Kidney epithelial cell (primary cell): ENCODE measurements at regions not wholly inside any gene's neighbourhood (a gene's known extent, or its start where the extent isn't known, plus 50 kb on each side); places are given as distances from the start of the nearest gene placed in this dataset.

Experiments used
- DNase-seq: peaks from one replicate; pipeline ENCODE4 v3.0.0-alpha.2; 2010; ENCODE audit warnings: low read depth
- H3K27me3 ChIP-seq: 2 replicates; pipeline ENCODE4 v1.6.0; 2011; ENCODE audit warnings: low read length; ENCODE audit not compliant: control insufficient read depth, insufficient read depth
- H3K36me3 ChIP-seq: 2 replicates; pipeline ENCODE4 v1.5.1; 2011; ENCODE audit warnings: low read length; ENCODE audit not compliant: control insufficient read depth, insufficient read depth
- H3K4me3 ChIP-seq: 2 replicates; pipeline ENCODE4 v1.5.1; 2011; ENCODE audit warnings: low read depth, mild to moderate bottlenecking, control low read depth, low read length
- TF ChIP-seq, protein P1 (sequence below): IDR thresholded peaks from 2 replicates; pipeline ENCODE4 v1.5.1; 2011; ENCODE audit warnings: mild to moderate bottlenecking, moderate library complexity, low read length, control low read depth, inconsistent platforms; ENCODE audit not compliant: insufficient read depth, poor library complexity, severe bottlenecking

DNA sequence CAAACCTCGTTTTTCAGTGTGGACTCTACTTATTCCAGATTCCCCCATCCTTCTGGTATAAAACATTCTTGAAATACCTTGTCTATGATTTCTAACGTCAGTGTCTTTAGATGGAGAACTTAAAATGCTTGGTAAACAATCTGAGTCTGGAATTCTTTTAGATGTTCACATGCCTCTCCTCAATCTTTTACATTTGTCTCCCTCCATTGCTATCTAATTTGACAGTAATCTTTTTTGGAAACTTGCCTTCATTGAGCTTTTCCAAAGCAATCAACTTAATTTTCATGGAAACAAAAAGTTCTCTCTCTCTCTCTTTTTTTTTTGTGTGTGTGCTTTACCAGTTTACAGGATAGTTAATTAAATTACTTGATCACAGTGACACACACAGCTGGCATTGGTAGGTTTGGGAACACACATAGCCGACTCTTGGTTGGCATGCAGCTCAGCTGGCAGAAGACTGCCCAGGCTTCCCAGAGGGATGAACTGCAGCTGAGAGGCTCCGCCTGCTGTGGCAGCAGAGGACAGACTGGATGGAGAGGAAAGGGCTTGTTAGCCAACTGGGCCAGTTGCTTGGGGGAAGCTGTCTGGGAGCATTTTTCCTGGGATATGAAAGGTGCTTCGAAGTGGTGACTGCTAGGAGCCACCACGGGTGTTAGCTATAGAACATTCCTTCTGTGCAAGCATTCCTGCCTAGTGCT lies 271.3 kb downstream of the ZSWIM6 start:
- no peaks in the 10 kb centered on the region for H3K36me3 ChIP-seq
- no peaks in the 10 kb centered on the region for H3K27me3 ChIP-seq
- TF ChIP-seq, protein P1, sequence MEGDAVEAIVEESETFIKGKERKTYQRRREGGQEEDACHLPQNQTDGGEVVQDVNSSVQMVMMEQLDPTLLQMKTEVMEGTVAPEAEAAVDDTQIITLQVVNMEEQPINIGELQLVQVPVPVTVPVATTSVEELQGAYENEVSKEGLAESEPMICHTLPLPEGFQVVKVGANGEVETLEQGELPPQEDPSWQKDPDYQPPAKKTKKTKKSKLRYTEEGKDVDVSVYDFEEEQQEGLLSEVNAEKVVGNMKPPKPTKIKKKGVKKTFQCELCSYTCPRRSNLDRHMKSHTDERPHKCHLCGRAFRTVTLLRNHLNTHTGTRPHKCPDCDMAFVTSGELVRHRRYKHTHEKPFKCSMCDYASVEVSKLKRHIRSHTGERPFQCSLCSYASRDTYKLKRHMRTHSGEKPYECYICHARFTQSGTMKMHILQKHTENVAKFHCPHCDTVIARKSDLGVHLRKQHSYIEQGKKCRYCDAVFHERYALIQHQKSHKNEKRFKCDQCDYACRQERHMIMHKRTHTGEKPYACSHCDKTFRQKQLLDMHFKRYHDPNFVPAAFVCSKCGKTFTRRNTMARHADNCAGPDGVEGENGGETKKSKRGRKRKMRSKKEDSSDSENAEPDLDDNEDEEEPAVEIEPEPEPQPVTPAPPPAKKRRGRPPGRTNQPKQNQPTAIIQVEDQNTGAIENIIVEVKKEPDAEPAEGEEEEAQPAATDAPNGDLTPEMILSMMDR = no peak
- no peak overlapping the region for H3K4me3 ChIP-seq
- DNase-seq = no peak

GRCh38 chr5:61604076-61605025 lies 272.3 kb downstream of the ZSWIM6 start:
- Histone ChIP-seq H3K4me3 (no peak overlapping the region), H3K27me3 (no peaks in the 10 kb centered on the region), H3K36me3 (no peaks in the 10 kb centered on the region)
- no peak for DNase-seq
- TF ChIP-seq, protein P1 = no peak

GRCh38 chr5:61609840-61610677 lies 278.0 kb downstream of the ZSWIM6 start:
- TF ChIP-seq, protein P1 = no peak
- H3K4me3 ChIP-seq = no peak overlapping the region
- no peaks in the 10 kb centered on the region for H3K36me3 ChIP-seq
- no peak for DNase-seq
- H3K27me3 ChIP-seq = no peaks in the 10 kb centered on the region

DNA sequence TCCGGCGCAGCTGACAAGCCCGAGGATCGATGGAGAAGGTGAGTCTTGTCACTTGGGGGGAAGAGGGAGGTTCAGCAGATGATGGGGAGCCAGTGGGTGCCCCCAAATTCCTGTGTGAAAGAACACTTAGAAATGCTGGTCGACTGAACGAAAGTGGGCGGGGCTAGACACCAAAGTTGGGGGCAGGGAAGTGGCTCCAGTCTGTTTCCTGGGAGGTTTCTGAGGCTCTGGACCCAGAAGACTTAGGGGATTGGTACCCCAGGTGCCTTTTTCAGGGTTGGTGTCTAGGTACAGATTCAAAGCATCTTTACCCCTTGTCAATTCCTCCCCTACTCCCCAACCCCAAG lies 278.6 kb downstream of the ZSWIM6 start:
- no peak for DNase-seq
- H3K27me3 ChIP-seq = no peaks in the 10 kb centered on the region
- TF ChIP-seq, protein P1 = no peak

DNA sequence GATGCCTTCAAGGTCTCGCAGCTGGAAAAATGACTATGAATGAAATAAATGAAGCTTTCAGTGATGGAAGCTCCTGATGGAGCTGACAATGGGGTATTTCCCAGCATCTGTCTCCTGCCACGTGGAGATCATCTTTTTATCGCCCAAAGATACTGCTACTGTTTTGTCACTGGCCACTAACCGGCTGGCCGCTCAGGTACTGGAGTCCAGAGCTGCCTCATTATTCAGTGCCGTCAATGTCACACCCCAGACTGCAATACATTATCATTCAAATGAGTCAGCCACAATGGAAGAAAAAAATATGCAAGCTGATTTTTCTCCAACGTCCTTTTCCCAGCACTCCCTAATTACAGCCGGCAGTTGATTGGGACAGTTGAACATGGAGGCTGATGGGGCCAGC lies 280.4 kb downstream of the ZSWIM6 start:
- no peaks in the 10 kb centered on the region for H3K27me3 ChIP-seq
- H3K4me3 ChIP-seq = no peak overlapping the region
- TF ChIP-seq, protein P1 = no peak
- no peak for DNase-seq
- no peaks in the 10 kb centered on the region for H3K36me3 ChIP-seq

More for the DNA sequence above, 278.6 kb downstream of the ZSWIM6 start:
- Histone ChIP-seq H3K36me3 (no peaks in the 10 kb centered on the region), H3K4me3 (no peak overlapping the region)
